ENCODE measurements at regions not wholly inside any gene's neighbourhood (a gene's known extent, or its start where the extent isn't known, plus 50 kb on each side); places are given as distances from the start of the nearest gene placed in this dataset.
"Not testable (repeated sequence)": the region's sequence is repeated elsewhere in the genome, so short reads cannot be mapped to it uniquely, and the experiment has no call there.

- no peaks in the 10 kb centered on the region for H3K36me3 Mint-ChIP-seq (ENCODE audit: unreplicated experiment)
- no peak overlapping the region for H3K4me3 Mint-ChIP-seq (ENCODE audit: unreplicated experiment)
- H3K27ac Mint-ChIP-seq (ENCODE audit: unreplicated experiment) = no peak overlapping the region
- TF ChIP-seq CTCF (IDR thresholded peaks at IDR 0.05) = no peak
- H3K9me3 Mint-ChIP-seq (ENCODE audit: unreplicated experiment) = peaks cover 14% of the 10 kb centered on the region
- H3K4me1 Mint-ChIP-seq (ENCODE audit: unreplicated experiment) = no peaks in the 10 kb centered on the region
- no peak for DNase-seq (ENCODE audit: extremely low spot score, unreplicated experiment)
- peaks cover 6% of the 10 kb centered on the region for H3K27me3 Mint-ChIP-seq (ENCODE audit: unreplicated experiment)
Measured at GRCh38 chr5:136446565-136446964, 81.2 kb upstream of the TRPC7 start.

- not testable (repeated sequence) for H3K27ac Mint-ChIP-seq (ENCODE audit: unreplicated experiment); H3K27me3 Mint-ChIP-seq (ENCODE audit: unreplicated experiment); H3K4me3 Mint-ChIP-seq (ENCODE audit: unreplicated experiment); DNase-seq (ENCODE audit: extremely low spot score, unreplicated experiment); H3K36me3 Mint-ChIP-seq (ENCODE audit: unreplicated experiment); H3K4me1 Mint-ChIP-seq (ENCODE audit: unreplicated experiment)
- peaks cover 14% of the 10 kb centered on the region for H3K9me3 Mint-ChIP-seq (ENCODE audit: unreplicated experiment)
Measured at GRCh38 chr5:136444099-136444498, 78.8 kb upstream of the TRPC7 start.

GRCh38 chr5:136439367-136439766 lies 74.0 kb upstream of the TRPC7 start:
- no peaks in the 10 kb centered on the region for H3K4me1 Mint-ChIP-seq (ENCODE audit: unreplicated experiment)
- no peaks in the 10 kb centered on the region for H3K36me3 Mint-ChIP-seq (ENCODE audit: unreplicated experiment)
- TF ChIP-seq CTCF (IDR thresholded peaks at IDR 0.05) = no peak
- no peak overlapping the region for H3K27ac Mint-ChIP-seq (ENCODE audit: unreplicated experiment)
- H3K9me3 Mint-ChIP-seq (ENCODE audit: unreplicated experiment) = peaks cover 14% of the 10 kb centered on the region
- H3K27me3 Mint-ChIP-seq (ENCODE audit: unreplicated experiment) = peaks cover 10% of the 10 kb centered on the region
- DNase-seq (ENCODE audit: extremely low spot score, unreplicated experiment) = no peak
- no peak overlapping the region for H3K4me3 Mint-ChIP-seq (ENCODE audit: unreplicated experiment)

- no peaks in the 10 kb centered on the region for H3K4me1 Mint-ChIP-seq (ENCODE audit: unreplicated experiment)
- H3K4me3 Mint-ChIP-seq (ENCODE audit: unreplicated experiment) = no peak overlapping the region
- H3K27ac Mint-ChIP-seq (ENCODE audit: unreplicated experiment) = no peak overlapping the region
- H3K9me3 Mint-ChIP-seq (ENCODE audit: unreplicated experiment) = no peaks in the 10 kb centered on the region
- no peak for DNase-seq (ENCODE audit: extremely low spot score, unreplicated experiment)
- H3K27me3 Mint-ChIP-seq (ENCODE audit: unreplicated experiment) = peaks cover 10% of the 10 kb centered on the region
- no peaks in the 10 kb centered on the region for H3K36me3 Mint-ChIP-seq (ENCODE audit: unreplicated experiment)
- no peak for TF ChIP-seq CTCF (IDR thresholded peaks at IDR 0.05)
Measured at GRCh38 chr5:136435946-136436543, 70.7 kb upstream of the TRPC7 start.

GRCh38 chr5:136434795-136435194 lies 69.5 kb upstream of the TRPC7 start:
- Mint-ChIP-seq H3K27ac (ENCODE audit: unreplicated experiment) (no peak overlapping the region), H3K27me3 (ENCODE audit: unreplicated experiment) (peaks cover 8% of the 10 kb centered on the region), H3K9me3 (ENCODE audit: unreplicated experiment) (no peaks in the 10 kb centered on the region), H3K36me3 (ENCODE audit: unreplicated experiment) (no peaks in the 10 kb centered on the region), H3K4me3 (ENCODE audit: unreplicated experiment) (no peak overlapping the region), H3K4me1 (ENCODE audit: unreplicated experiment) (no peaks in the 10 kb centered on the region)
- DNase-seq (ENCODE audit: extremely low spot score, unreplicated experiment) = no peak
- no peak for TF ChIP-seq CTCF (IDR thresholded peaks at IDR 0.05)

- H3K4me3 Mint-ChIP-seq (ENCODE audit: unreplicated experiment) = no peak overlapping the region
Measured at GRCh38 chr5:136432705-136433104, 67.4 kb upstream of the TRPC7 start.

More at GRCh38 chr5:136432705-136433104, 67.4 kb upstream of the TRPC7 start:
- no peak for DNase-seq (ENCODE audit: extremely low spot score, unreplicated experiment)
- no peaks in the 10 kb centered on the region for H3K36me3 Mint-ChIP-seq (ENCODE audit: unreplicated experiment)
- no peak overlapping the region for H3K27ac Mint-ChIP-seq (ENCODE audit: unreplicated experiment)
- H3K27me3 Mint-ChIP-seq (ENCODE audit: unreplicated experiment) = peaks cover 2% of the 10 kb centered on the region
- H3K4me1 Mint-ChIP-seq (ENCODE audit: unreplicated experiment) = no peaks in the 10 kb centered on the region
- no peak for TF ChIP-seq CTCF (IDR thresholded peaks at IDR 0.05)
- no peaks in the 10 kb centered on the region for H3K9me3 Mint-ChIP-seq (ENCODE audit: unreplicated experiment)

Data from osteocyte (in vitro differentiated cells).